BLaER1 treated with 17β-estradiol and CSF1 and Interleukin-3, amounts not matched to agents 10 nM and 100 nM (cell line): ENCODE measurements at regions not wholly inside any gene's neighbourhood (a gene's known extent, or its start where the extent isn't known, plus 50 kb on each side); places are given as distances from the start of the nearest gene placed in this dataset.

Experiments used
- H3K27ac ChIP-seq, 11 experiments: shearing (Covaris generic); formaldehyde crosslinking; 2 replicates each; pipeline ENCODE4 v1.8.1; 2022
- H3K27me3 ChIP-seq, 11 experiments: shearing (Covaris generic); formaldehyde crosslinking; 2 replicates each; pipeline ENCODE4 v1.8.1; 2022
- H3K36me3 ChIP-seq, 11 experiments: shearing (Covaris generic); formaldehyde crosslinking; 2 replicates each; pipeline ENCODE4 v1.8.1; 2022
- H3K4me1 ChIP-seq, 10 experiments: shearing (Covaris generic); formaldehyde crosslinking; 2 replicates each; pipeline ENCODE4 v1.8.1; 2022
- H3K4me2 ChIP-seq, 11 experiments: shearing (Covaris generic); formaldehyde crosslinking; 2 replicates each; pipeline ENCODE4 v1.8.1; 2022
- H3K4me3 ChIP-seq, 10 experiments: shearing (Covaris generic); formaldehyde crosslinking; 2 replicates each; pipeline ENCODE4 v1.8.1; 2022
- H3K9ac ChIP-seq, 11 experiments: shearing (Covaris generic); formaldehyde crosslinking; 2 replicates each; pipeline ENCODE4 v1.8.1; 2022
- H3K9me3 ChIP-seq, 11 experiments: shearing (Covaris generic); formaldehyde crosslinking; replicated peaks in 1 of 11; 2 replicates each; pipeline ENCODE4 v1.8.1; 2022
- H4K20me1 ChIP-seq, 11 experiments: shearing (Covaris generic); formaldehyde crosslinking; 2 replicates each; pipeline ENCODE4 v1.8.1; 2022
- Cebpa-rat ChIP-seq, 11 experiments: shearing (Covaris generic); IDR thresholded peaks; 2 replicates each; pipeline ENCODE4 v1.8.1; 2022

DNA sequence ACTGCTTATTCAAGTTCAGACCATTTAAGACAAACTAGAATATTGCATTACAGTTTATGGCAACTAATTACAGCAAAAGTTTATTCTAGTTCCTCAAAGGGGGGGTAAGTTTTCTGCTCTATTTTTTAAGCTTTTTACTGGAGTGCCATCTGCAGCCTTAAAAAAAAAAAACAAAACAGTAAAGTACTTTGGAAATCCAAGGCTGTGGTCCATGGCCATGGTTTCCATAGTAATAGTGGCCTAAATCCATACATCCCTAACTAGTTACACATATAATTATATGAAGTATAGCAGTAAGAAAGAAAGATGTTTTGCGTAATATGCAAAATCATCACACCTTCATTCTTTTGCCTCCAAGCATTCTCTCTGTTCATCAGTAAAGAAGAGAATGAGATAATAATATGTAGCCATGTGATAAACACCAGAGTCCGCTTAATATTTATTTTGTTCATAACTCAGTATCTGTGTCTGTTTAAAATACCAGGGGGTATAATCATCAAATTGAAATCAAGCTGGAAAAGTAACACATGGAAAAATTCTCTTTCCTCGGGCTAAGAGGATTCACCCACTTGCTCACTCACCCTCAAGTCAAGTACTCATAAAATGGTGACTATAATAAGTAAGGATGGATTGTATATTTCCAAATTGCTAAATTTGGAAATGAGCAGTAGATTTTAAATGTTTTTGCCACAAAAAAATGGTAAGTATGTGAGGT lies 301.1 kb upstream of the RND3 start:
- TF ChIP-seq Cebpa-rat (IDR thresholded peaks at IDR 0.05), result no peak
- H3K36me3 ChIP-seq, result no peaks in the 10 kb centered on the region
- H3K27me3 ChIP-seq, result no peaks in the 10 kb centered on the region
- no peak overlapping the region for H3K27ac ChIP-seq
- no peaks in the 10 kb centered on the region for H3K4me1 ChIP-seq
- H4K20me1 ChIP-seq, result no peaks in the 10 kb centered on the region
- H3K4me3 ChIP-seq, result no peak overlapping the region
- no peak overlapping the region for H3K4me2 ChIP-seq
- peaks cover 0 to 7% (median 0%) of the 10 kb centered on the region in 11 experiments; a peak in 1 of 22 replicates for H3K9me3 ChIP-seq
- H3K9ac ChIP-seq, result no peak overlapping the region

DNA sequence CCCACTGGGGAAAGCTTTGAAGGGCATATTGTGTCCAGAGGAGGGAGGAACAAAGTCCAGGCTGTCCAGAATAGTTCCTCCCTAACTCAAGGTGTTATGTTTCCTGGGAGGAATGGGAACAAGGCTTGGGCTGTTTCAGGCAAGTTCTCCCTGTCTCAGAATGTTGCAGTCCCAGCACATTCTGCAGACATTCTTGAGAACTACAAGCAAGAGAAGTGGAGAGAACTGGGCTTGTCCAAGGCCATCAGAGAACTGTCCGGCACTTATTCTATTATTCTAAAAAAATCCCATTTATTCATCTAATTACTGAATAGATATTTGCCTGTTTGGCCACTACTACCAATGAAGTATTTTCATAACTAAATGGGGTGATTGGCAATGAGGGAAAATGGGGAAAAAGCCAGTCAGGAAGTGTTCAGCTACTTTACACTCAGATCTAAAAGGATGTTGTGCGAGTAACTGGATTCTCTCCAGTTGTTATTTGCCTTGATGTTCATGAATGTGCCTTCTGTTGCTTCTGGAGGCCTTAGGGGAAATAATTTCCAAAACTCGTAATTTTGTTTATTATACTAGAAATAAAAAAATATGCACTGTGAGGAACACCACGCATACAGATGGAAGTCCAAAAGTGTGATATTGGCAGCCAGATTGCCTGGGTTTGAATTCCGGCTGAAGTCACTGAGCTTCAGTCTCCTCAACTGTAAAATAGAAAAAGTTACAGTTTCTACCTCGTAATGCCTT lies 300.1 kb upstream of the RND3 start:
- H3K9me3 ChIP-seq, result peaks cover 0 to 6% (median 0%) of the 10 kb centered on the region in 11 experiments; a peak in 1 of 22 replicates
- H3K4me1 ChIP-seq, result no peaks in the 10 kb centered on the region
- no peaks in the 10 kb centered on the region for H3K36me3 ChIP-seq
- TF ChIP-seq Cebpa-rat (IDR thresholded peaks at IDR 0.05), result no peak
- H3K4me3 ChIP-seq, result no peak overlapping the region
- H3K9ac ChIP-seq, result no peak overlapping the region
- no peaks in the 10 kb centered on the region for H3K27me3 ChIP-seq
- no peaks in the 10 kb centered on the region for H4K20me1 ChIP-seq
- H3K27ac ChIP-seq, result no peak overlapping the region
- no peak overlapping the region for H3K4me2 ChIP-seq

DNA sequence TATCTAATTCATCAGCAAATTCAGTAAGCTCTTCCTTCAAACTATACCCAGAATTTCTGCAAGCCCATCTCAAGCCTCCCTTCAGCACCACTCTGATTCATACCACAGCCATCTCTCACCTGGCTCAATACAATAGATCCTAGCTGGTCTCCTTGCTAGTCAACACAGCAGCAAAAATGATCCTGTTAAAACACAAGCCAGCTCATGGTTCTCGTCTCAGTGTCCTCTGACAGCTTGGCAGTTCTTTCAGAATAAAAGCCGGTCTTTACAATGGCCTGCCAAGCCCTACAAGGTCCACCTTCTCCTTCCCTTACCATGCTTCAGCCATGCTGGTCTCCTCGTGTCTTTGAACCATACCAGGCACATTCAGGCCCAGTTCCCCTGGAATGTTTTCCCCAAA lies 296.9 kb upstream of the RND3 start:
- no peak overlapping the region for H3K4me2 ChIP-seq
- peaks cover 0 to 2% (median 0%) of the 10 kb centered on the region in 10 experiments; a peak in 2 of 20 replicates for H3K4me1 ChIP-seq
- no peaks in the 10 kb centered on the region for H3K27me3 ChIP-seq
- no peaks in the 10 kb centered on the region for H3K36me3 ChIP-seq
- H3K9ac ChIP-seq, result no peak overlapping the region
- TF ChIP-seq Cebpa-rat (IDR thresholded peaks at IDR 0.05), result no peak
- H4K20me1 ChIP-seq, result no peaks in the 10 kb centered on the region
- no peak overlapping the region for H3K27ac ChIP-seq
- no peaks in the 10 kb centered on the region for H3K9me3 ChIP-seq
- H3K4me3 ChIP-seq, result no peak overlapping the region

DNA sequence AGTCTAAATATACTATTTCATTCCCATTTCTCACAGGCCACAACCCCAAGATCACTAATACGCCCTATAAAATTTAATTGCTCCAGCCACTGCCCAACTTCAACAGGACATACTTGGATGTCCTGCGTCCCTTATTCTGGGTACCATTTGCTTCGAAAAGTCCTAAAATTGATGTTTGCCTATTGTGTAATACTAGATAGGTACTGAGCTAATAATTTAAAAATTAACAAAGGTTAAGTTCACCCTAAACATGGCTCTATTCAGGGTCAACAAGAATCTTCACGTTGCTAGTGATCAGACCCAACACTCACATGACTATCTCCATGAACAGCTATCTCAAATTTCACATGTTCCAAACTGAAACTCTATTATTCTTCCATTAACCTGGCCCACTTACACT lies 296.4 kb upstream of the RND3 start:
- no peaks in the 10 kb centered on the region for H3K27me3 ChIP-seq
- TF ChIP-seq Cebpa-rat (IDR thresholded peaks at IDR 0.05), result no peak
- H3K4me2 ChIP-seq, result no peak overlapping the region
- H3K9ac ChIP-seq, result no peak overlapping the region
- H3K36me3 ChIP-seq, result no peaks in the 10 kb centered on the region
- no peaks in the 10 kb centered on the region for H4K20me1 ChIP-seq
- H3K27ac ChIP-seq, result no peak overlapping the region
- H3K9me3 ChIP-seq, result no peaks in the 10 kb centered on the region
- no peak overlapping the region for H3K4me3 ChIP-seq
- peaks cover 0 to 7% (median 0%) of the 10 kb centered on the region in 10 experiments; a peak in 2 of 20 replicates for H3K4me1 ChIP-seq

DNA sequence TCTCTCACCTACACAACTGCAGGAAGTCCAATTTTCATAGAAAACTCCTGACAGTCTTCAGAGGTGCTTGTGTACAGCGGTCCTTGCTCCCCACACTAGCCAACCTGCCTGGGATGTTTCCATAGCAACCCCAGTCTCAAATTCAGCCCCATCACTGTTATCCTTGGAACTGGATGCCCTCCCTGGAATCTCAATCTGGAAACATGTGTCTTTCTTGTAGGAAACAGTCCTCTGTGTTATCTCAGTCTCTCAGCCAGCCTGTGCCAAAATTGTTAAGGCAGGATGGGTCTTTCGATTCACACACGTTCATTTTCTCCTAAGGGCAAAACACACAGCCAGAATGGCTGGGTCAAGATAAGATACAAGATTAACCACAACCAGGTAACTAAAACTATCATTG lies 295.5 kb upstream of the RND3 start:
- no peak overlapping the region for H3K4me3 ChIP-seq
- H3K36me3 ChIP-seq, result no peaks in the 10 kb centered on the region
- H3K4me2 ChIP-seq, result no peak overlapping the region
- H3K9ac ChIP-seq, result no peak overlapping the region
- no peak for TF ChIP-seq Cebpa-rat (IDR thresholded peaks at IDR 0.05)
- no peaks in the 10 kb centered on the region for H3K9me3 ChIP-seq
- H3K4me1 ChIP-seq, result peaks cover 0 to 10% (median 0%) of the 10 kb centered on the region in 10 experiments; a peak in 2 of 20 replicates
- H3K27me3 ChIP-seq, result no peaks in the 10 kb centered on the region
- H3K27ac ChIP-seq, result no peak overlapping the region
- H4K20me1 ChIP-seq, result no peaks in the 10 kb centered on the region

DNA sequence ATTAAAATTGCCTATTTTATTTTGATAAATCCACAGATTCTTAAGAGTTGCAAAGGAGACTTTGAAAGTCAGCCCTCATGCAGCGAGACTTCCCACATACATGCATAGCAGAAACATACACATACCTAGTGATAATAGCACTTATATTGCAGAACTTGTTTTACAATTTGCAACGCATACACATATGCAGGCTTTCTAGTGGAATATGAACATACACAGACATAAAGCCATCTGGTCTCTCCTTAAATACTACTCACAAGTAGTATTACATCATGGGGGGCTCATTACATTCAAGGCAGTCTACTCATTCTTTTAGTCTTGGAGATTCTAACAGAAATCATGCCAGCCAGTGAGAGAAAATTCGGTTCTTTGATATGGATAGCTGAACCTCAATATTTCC lies 295.1 kb upstream of the RND3 start:
- Histone ChIP-seq H3K4me2 (no peak overlapping the region), H3K9me3 (no peaks in the 10 kb centered on the region), H3K36me3 (no peaks in the 10 kb centered on the region), H3K4me1 (peaks cover 0 to 10% (median 0%) of the 10 kb centered on the region in 10 experiments; a peak in 2 of 20 replicates), H3K9ac (no peak overlapping the region), H3K27ac (no peak overlapping the region), H3K4me3 (no peak overlapping the region), H4K20me1 (no peaks in the 10 kb centered on the region), H3K27me3 (no peaks in the 10 kb centered on the region)
- TF ChIP-seq Cebpa-rat (IDR thresholded peaks at IDR 0.05), result no peak

DNA sequence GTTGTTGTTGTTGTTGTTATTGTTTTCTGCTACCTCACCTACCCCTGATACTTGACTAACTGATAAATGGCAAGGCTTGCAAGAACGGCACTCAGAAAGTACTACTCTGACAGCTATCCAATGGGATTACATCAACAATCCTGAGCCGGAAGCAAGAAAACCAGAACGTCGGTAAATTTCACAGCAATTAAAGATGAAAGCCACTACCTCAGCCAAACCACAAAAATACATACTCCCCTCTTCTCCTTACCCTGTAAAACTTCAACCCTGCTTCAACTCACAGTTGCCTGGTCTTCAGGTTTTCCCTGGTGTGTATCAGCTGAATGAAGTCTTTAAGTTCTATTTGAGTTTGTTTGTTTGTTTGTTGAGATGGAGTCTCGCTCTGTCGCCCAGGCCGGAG lies 293.7 kb upstream of the RND3 start:
- Histone ChIP-seq H4K20me1 (no peaks in the 10 kb centered on the region), H3K9me3 (no peaks in the 10 kb centered on the region), H3K9ac (no peak overlapping the region), H3K27me3 (no peaks in the 10 kb centered on the region), H3K4me3 (no peak overlapping the region), H3K4me1 (peaks cover 0 to 10% (median 0%) of the 10 kb centered on the region in 10 experiments; a peak in 2 of 20 replicates), H3K36me3 (no peaks in the 10 kb centered on the region), H3K4me2 (no peak overlapping the region), H3K27ac (no peak overlapping the region)
- no peak for TF ChIP-seq Cebpa-rat (IDR thresholded peaks at IDR 0.05)

DNA sequence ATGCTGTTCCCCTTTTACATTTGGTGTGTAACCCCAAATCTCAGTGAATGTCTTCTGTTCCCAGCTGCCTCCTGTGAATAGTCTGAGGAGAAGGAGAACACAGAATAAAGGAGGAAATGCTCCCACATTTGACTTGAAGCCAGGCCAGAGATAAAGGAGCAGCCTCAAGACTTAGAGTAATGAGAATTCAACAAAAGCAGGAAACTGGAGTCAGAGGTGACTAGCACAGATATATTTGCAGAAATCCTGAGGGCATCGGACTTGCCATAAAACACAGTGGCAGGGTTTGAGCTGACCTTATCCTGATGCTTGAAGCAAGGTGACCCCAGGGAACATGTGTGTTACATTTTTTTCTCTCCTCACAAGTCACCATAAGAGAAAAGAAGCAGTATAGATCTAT lies 291.4 kb upstream of the RND3 start:
- H3K9ac ChIP-seq, result no peak overlapping the region
- no peaks in the 10 kb centered on the region for H3K9me3 ChIP-seq
- no peak overlapping the region for H3K4me3 ChIP-seq
- no peaks in the 10 kb centered on the region for H3K36me3 ChIP-seq
- no peaks in the 10 kb centered on the region for H3K27me3 ChIP-seq
- no peaks in the 10 kb centered on the region for H4K20me1 ChIP-seq
- TF ChIP-seq Cebpa-rat (IDR thresholded peaks at IDR 0.05), result no peak
- peaks cover 0 to 10% (median 0%) of the 10 kb centered on the region in 10 experiments; a peak in 2 of 20 replicates for H3K4me1 ChIP-seq
- H3K4me2 ChIP-seq, result no peak overlapping the region
- H3K27ac ChIP-seq, result no peak overlapping the region

DNA sequence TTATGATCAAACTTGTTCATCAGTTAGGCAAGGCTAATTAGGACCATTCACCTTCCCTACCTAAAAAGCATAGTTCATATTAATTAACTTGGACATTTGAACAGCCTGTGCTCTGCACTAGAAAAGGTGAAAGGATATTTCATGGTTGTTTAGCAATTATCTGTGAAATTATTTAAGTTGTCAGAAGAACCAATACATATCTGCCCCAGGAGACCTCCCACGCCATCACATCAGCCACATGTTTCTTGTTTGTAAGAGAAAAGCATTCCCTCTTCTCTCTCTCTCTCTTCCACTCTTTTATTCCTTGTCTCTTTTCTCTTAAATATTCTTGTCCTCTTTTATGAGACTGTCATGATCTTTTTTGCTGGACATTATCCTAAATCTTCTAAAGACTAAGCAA lies 282.0 kb upstream of the RND3 start:
- TF ChIP-seq Cebpa-rat (IDR thresholded peaks at IDR 0.05), result no peak
- Histone ChIP-seq H3K4me1 (peaks cover 0 to 17% (median 11%) of the 10 kb centered on the region in 10 experiments; a peak in 15 of 20 replicates), H3K27me3 (no peaks in the 10 kb centered on the region), H3K27ac (no peak overlapping the region), H3K4me2 (no peak overlapping the region), H3K36me3 (no peaks in the 10 kb centered on the region), H4K20me1 (no peaks in the 10 kb centered on the region), H3K9me3 (no peaks in the 10 kb centered on the region), H3K4me3 (no peak overlapping the region), H3K9ac (no peak overlapping the region)
